Chondrocyte (in vitro differentiated cells): ENCODE measurements at regions not wholly inside any gene's neighbourhood (a gene's known extent, or its start where the extent isn't known, plus 50 kb on each side); places are given as distances from the start of the nearest gene placed in this dataset.

ENCODE experiments used
- DNase-seq: peaks from one replicate; pipeline ENCODE4 v3.0.0; 2021; ENCODE audit warnings: mixed read lengths, low spot score
- H3K27ac Mint-ChIP-seq: one replicate; pipeline ENCODE4 v1.8.0; 2021; ENCODE audit warnings: mild to moderate bottlenecking, moderate library complexity, mixed read lengths; ENCODE audit not compliant: unreplicated experiment
- H3K27me3 Mint-ChIP-seq: 2 replicates; pipeline ENCODE4 v1.8.0; 2021; ENCODE audit warnings: low read depth, mixed read lengths
- H3K36me3 Mint-ChIP-seq: 2 replicates; pipeline ENCODE4 v1.8.0; 2021; ENCODE audit warnings: low read depth, mixed read lengths
- H3K4me1 Mint-ChIP-seq: 2 replicates; pipeline ENCODE4 v1.8.0; 2021; ENCODE audit warnings: low read depth, mild to moderate bottlenecking, mixed read lengths
- H3K4me3 Mint-ChIP-seq: one replicate; pipeline ENCODE4 v1.8.0; 2021; ENCODE audit warnings: mild to moderate bottlenecking, moderate library complexity, mixed read lengths; ENCODE audit not compliant: unreplicated experiment
- H3K9me3 Mint-ChIP-seq: 2 replicates; pipeline ENCODE4 v1.8.0; 2021; ENCODE audit warnings: low read depth, mixed read lengths
- CTCF ChIP-seq: fragments of 200-600 bp; sonication (generic); IDR thresholded peaks from 2 replicates; pipeline ENCODE4 v1.5.0; 2021; ENCODE audit warnings: antibody characterized with exemption, mild to moderate bottlenecking, moderate library complexity

GRCh38 chr5:54822324-54822687, 163.1 kb downstream of the ESM1 start:
- TF ChIP-seq CTCF, result no peak
- peaks cover 5% of the 10 kb centered on the region for H3K9me3 Mint-ChIP-seq
- no peak for DNase-seq
- no peak overlapping the region for H3K4me3 Mint-ChIP-seq
- no peaks in the 10 kb centered on the region for H3K27me3 Mint-ChIP-seq
- no peaks in the 10 kb centered on the region for H3K36me3 Mint-ChIP-seq
- H3K4me1 Mint-ChIP-seq, result peaks cover 34% of the 10 kb centered on the region
- H3K27ac Mint-ChIP-seq, result no peak overlapping the region

GRCh38 chr5:54821445-54822323, 163.7 kb downstream of the ESM1 start:
- DNase-seq, result no peak
- Mint-ChIP-seq H3K27ac (no peak overlapping the region), H3K4me1 (peaks cover 34% of the 10 kb centered on the region), H3K4me3 (no peak overlapping the region), H3K27me3 (no peaks in the 10 kb centered on the region), H3K36me3 (no peaks in the 10 kb centered on the region), H3K9me3 (no peaks in the 10 kb centered on the region)
- TF ChIP-seq CTCF, result no peak

- Mint-ChIP-seq H3K27ac (peak overlapping the region; percentile 23), H3K9me3 (peaks cover 7% of the 10 kb centered on the region), H3K36me3 (peaks cover 4% of the 10 kb centered on the region), H3K27me3 (no peaks in the 10 kb centered on the region), H3K4me3 (no peak overlapping the region), H3K4me1 (peaks cover 34% of the 10 kb centered on the region)
- DNase-seq, result no peak
- no peak for TF ChIP-seq CTCF
These were observed 164.9 kb downstream of the ESM1 start for GRCh38 chr5:54820346-54821134.

GRCh38 chr5:54807421-54807820, 178.0 kb downstream of the ESM1 start:
- H3K36me3 Mint-ChIP-seq, result no peaks in the 10 kb centered on the region
- peak overlapping the region; percentile 22 for H3K27ac Mint-ChIP-seq
- DNase-seq, result no peak
- no peaks in the 10 kb centered on the region for H3K27me3 Mint-ChIP-seq
- no peak for TF ChIP-seq CTCF
- H3K4me3 Mint-ChIP-seq, result no peak overlapping the region
- H3K4me1 Mint-ChIP-seq, result peaks cover 26% of the 10 kb centered on the region
- H3K9me3 Mint-ChIP-seq, result peaks cover 12% of the 10 kb centered on the region

- H3K27me3 Mint-ChIP-seq, result no peaks in the 10 kb centered on the region
- no peak for TF ChIP-seq CTCF
- no peak overlapping the region for H3K4me3 Mint-ChIP-seq
- no peaks in the 10 kb centered on the region for H3K36me3 Mint-ChIP-seq
- peak overlapping the region; percentile 45 for H3K27ac Mint-ChIP-seq
- H3K9me3 Mint-ChIP-seq, result peaks cover 8% of the 10 kb centered on the region
- peaks cover 26% of the 10 kb centered on the region for H3K4me1 Mint-ChIP-seq
- no peak for DNase-seq
These were observed 180.9 kb downstream of the ESM1 start for GRCh38 chr5:54804521-54804920.
